IMR-90 (cell line): ENCODE measurements at regions not wholly inside any gene's neighbourhood (a gene's known extent, or its start where the extent isn't known, plus 50 kb on each side); places are given as distances from the start of the nearest gene placed in this dataset.

Experiments
- ATAC-seq: fragments of 200-7000 bp; cut with Tn5 transposase; 2 replicates; pipeline ENCODE4 v1.9.1; 2020; ENCODE audit warnings: low read depth, mild to moderate bottlenecking, moderate library complexity
- BruUV-seq: library from RNA; stranded (reverse); fragments of 400-500 nt; replicated peaks from 2 replicates; lab custom pipeline; 2021; lab: Mats Ljungman, UMichigan
- CTCF ChIA-PET: fragments of 300-600 bp; formaldehyde crosslinking; extraction: SDS; loops from one replicate; lab custom pipeline; 2021; ENCODE audit warnings: antibody characterized with exemption; lab: Yijun Ruan, JAX
- POLR2A ChIA-PET: fragments of 300-600 bp; sonication (Branson Sonifier 250); formaldehyde crosslinking; loops from one replicate; lab custom pipeline; 2022; ENCODE audit warnings: antibody characterized with exemption; ENCODE audit not compliant: unreplicated experiment; lab: Charles Lee
- DNase-seq: peaks from one replicate; pipeline ENCODE4 v3.0.0; 2013
- H2AFZ ChIP-seq: replicated peaks from 2 replicates; pipeline ENCODE3; 2013; ENCODE audit warnings: low read length, mild to moderate bottlenecking; ENCODE audit not compliant: poor library complexity
- H2AK5ac ChIP-seq: 2 replicates; pipeline ENCODE4 v1.6.1; 2013; ENCODE audit warnings: low read depth, low read length, inconsistent platforms
- H2AK9ac ChIP-seq: replicated peaks from 2 replicates; pipeline ENCODE3; 2013; ENCODE audit warnings: mild to moderate bottlenecking, low read depth, low read length, moderate library complexity; ENCODE audit not compliant: poor library complexity
- H2BK120ac ChIP-seq: 2 replicates; pipeline ENCODE4 v1.6.1; 2013; ENCODE audit warnings: low read depth, low read length, inconsistent platforms
- H2BK15ac ChIP-seq: 3 replicates; pipeline ENCODE4 v1.6.1; 2013; ENCODE audit warnings: low read depth, low read length, inconsistent platforms
- H2BK20ac ChIP-seq: 2 replicates; pipeline ENCODE4 v1.6.1; 2013; ENCODE audit warnings: low read depth, mild to moderate bottlenecking, inconsistent platforms, low read length, moderate library complexity
- H2BK5ac ChIP-seq: 2 replicates; pipeline ENCODE4 v1.6.1; 2013; ENCODE audit warnings: mild to moderate bottlenecking, low read depth, low read length, inconsistent platforms; ENCODE audit not compliant: poor library complexity, severe bottlenecking
- H3K14ac ChIP-seq: replicated peaks from 2 replicates; pipeline ENCODE4 v1.6.1; 2013; ENCODE audit warnings: low read depth, low read length, inconsistent platforms
- H3K18ac ChIP-seq: 2 replicates; pipeline ENCODE4 v1.6.1; 2013; ENCODE audit warnings: low read depth, low read length, control low read depth
- H3K23ac ChIP-seq: 2 replicates; pipeline ENCODE4 v1.6.1; 2013; ENCODE audit warnings: low read depth, low read length, inconsistent platforms
- H3K27ac ChIP-seq: 2 replicates; pipeline ENCODE4 v1.5.1; 2013; ENCODE audit warnings: mild to moderate bottlenecking, control low read depth, low read length; ENCODE audit not compliant: insufficient read depth
- H3K27me3 ChIP-seq: 2 replicates; pipeline ENCODE4 v1.6.1; 2013; ENCODE audit warnings: low read length; ENCODE audit not compliant: control insufficient read depth, insufficient read depth
- H3K36me3 ChIP-seq: 2 replicates; pipeline ENCODE4 v1.6.1; 2013; ENCODE audit warnings: low read length, mixed read lengths; ENCODE audit not compliant: control insufficient read depth, insufficient read depth
- H3K4ac ChIP-seq: 2 replicates; pipeline ENCODE4 v1.6.1; 2013; ENCODE audit warnings: low read depth, low read length, inconsistent platforms
- H3K4me1 ChIP-seq: 2 replicates; pipeline ENCODE4 v1.6.1; 2013; ENCODE audit warnings: low read length, mixed read lengths; ENCODE audit not compliant: control insufficient read depth, insufficient read depth
- H3K4me2 ChIP-seq: 2 replicates; pipeline ENCODE4 v1.6.1; 2013; ENCODE audit warnings: low read depth, mild to moderate bottlenecking, control low read depth, low read length, moderate library complexity
- H3K4me3 ChIP-seq: 2 replicates; pipeline ENCODE4 v1.5.1; 2013; ENCODE audit warnings: low read depth, mild to moderate bottlenecking, control low read depth, low read length, moderate library complexity; ENCODE audit not compliant: insufficient read depth
- H3K56ac ChIP-seq: 2 replicates; pipeline ENCODE4 v1.6.1; 2013; ENCODE audit warnings: low read length, inconsistent platforms; ENCODE audit not compliant: insufficient read depth; ENCODE audit errors: extremely low read depth
- H3K79me1 ChIP-seq, 2 experiments: 2 replicates each; pipeline ENCODE4 v1.6.1; 2013; ENCODE audit warnings: low read length in 2 of 2, inconsistent platforms in 1 of 2, low read depth in 1 of 2
- H3K9ac ChIP-seq: 2 replicates; pipeline ENCODE4 v1.6.1; 2013; ENCODE audit warnings: low read depth, low read length, control low read depth
- H3K9me1 ChIP-seq: 2 replicates; pipeline ENCODE4 v1.6.1; 2013; ENCODE audit warnings: low read length, inconsistent platforms; ENCODE audit not compliant: insufficient read depth
- H3K9me3 ChIP-seq: 2 replicates; pipeline ENCODE4 v1.6.1; 2013; ENCODE audit warnings: low read length; ENCODE audit not compliant: control insufficient read depth, insufficient read depth
- H4K20me1 ChIP-seq: 2 replicates; pipeline ENCODE4 v1.6.1; 2013; ENCODE audit warnings: low read length, inconsistent platforms; ENCODE audit not compliant: insufficient read depth
- H4K5ac ChIP-seq: 2 replicates; pipeline ENCODE4 v1.6.1; 2013; ENCODE audit warnings: mild to moderate bottlenecking, low read depth, low read length, control low read depth
- H4K8ac ChIP-seq, 2 experiments: 2 replicates each; pipeline ENCODE4 v1.6.1; 2013; ENCODE audit warnings: low read depth in 2 of 2, low read length in 2 of 2, control low read depth in 1 of 2, inconsistent platforms in 1 of 2
- H4K91ac ChIP-seq: 2 replicates; pipeline ENCODE4 v1.6.1; 2013; ENCODE audit warnings: low read depth, low read length, inconsistent platforms; ENCODE audit not compliant: insufficient read depth
- CEBPB ChIP-seq: IDR thresholded peaks from 2 replicates; pipeline ENCODE4 v1.6.1; 2012; ENCODE audit warnings: low read depth, low read length, improper control_type of control experiment
- MAZ ChIP-seq: IDR thresholded peaks from 2 replicates; pipeline ENCODE4 v1.6.1; 2012; ENCODE audit warnings: low read depth, mild to moderate bottlenecking, low read length, improper control_type of control experiment, moderate library complexity, borderline replicate concordance
- RAD21 ChIP-seq: IDR thresholded peaks from 2 replicates; pipeline ENCODE4 v1.6.1; 2012; ENCODE audit warnings: low read length, improper control_type of control experiment
- WGBS, 2 experiments: methylation state at CpG; one replicate each; pipeline versions ENCODE4 v1.1.5 to v1.1.7; 2013; ENCODE audit warnings: missing lambda C conversion rate in 2 of 2; ENCODE audit not compliant: insufficient read length in 1 of 2; ENCODE audit errors: extremely low coverage in 2 of 2; 5-methylcytosine and 5-hydroxymethylcytosine counted together
- dilution Hi-C: fragments of 300-500 bp; cut with HindIII; formaldehyde crosslinking; loops from one replicate; pipeline ENCODE4 v1.14.3; 2018; ENCODE audit warnings: low sequenced_read_pairs; ENCODE audit not compliant: unreplicated experiment
- in situ Hi-C: fragments of 300-500 bp; cut with MboI; formaldehyde crosslinking; loops from 3 replicates; pipeline ENCODE4 v1.14.3; 2019; ENCODE audit warnings: low sequenced_read_pairs, inconsistent platforms, mixed read lengths
- intact Hi-C: fragments of 100-400 bp; cut with micrococcal nuclease; formaldehyde crosslinking; loops from 2 replicates; pipeline ENCODE4 v1.10.0; 2022

- intact Hi-C loops (no loop called here), dilution Hi-C loops (no loop called here), in situ Hi-C loops (no loop called here)
- H3K36me3 ChIP-seq = no peaks in the 10 kb centered on the region
- no peak overlapping the region for H2AK9ac ChIP-seq
- H2BK120ac ChIP-seq = no peak overlapping the region
- ATAC-seq (no peak), DNase-seq (no peak)
- no peaks in the 10 kb centered on the region for H3K79me1 ChIP-seq
- no peak overlapping the region for H3K4me2 ChIP-seq
- H2AK5ac ChIP-seq = no peak overlapping the region
- H4K8ac ChIP-seq = no peak overlapping the region
- peaks cover 37% of the 10 kb centered on the region for H3K27me3 ChIP-seq
- no peak overlapping the region for H4K91ac ChIP-seq
- H4K5ac ChIP-seq = no peak overlapping the region
- H2BK15ac ChIP-seq = no peak overlapping the region
- H3K4me1 ChIP-seq = no peaks in the 10 kb centered on the region
- H3K27ac ChIP-seq = no peak overlapping the region
- TF ChIP-seq CEBPB = no peak
- no peak for TF ChIP-seq MAZ
- TF ChIP-seq RAD21 = no peak
- H3K18ac ChIP-seq = no peak overlapping the region
- ChIA-PET CTCF (no interaction called here), POLR2A (no interaction called here)
- H3K4me3 ChIP-seq = no peak overlapping the region
- no peaks in the 10 kb centered on the region for H3K9me1 ChIP-seq
- H2AFZ ChIP-seq = no peak overlapping the region
- H4K20me1 ChIP-seq = no peaks in the 10 kb centered on the region
- 80% methylated on average over 2 of the region's 5 CpGs; no CpG with 5 or more reads in 1 of the 2 experiments for WGBS, 2 experiments
- no peak overlapping the region for H3K56ac ChIP-seq
- no peak overlapping the region for H3K23ac ChIP-seq
- H2BK20ac ChIP-seq = no peak overlapping the region
- H3K14ac ChIP-seq = no peak overlapping the region
- H3K9me3 ChIP-seq = peaks cover 8% of the 10 kb centered on the region
- no peak overlapping the region for H3K9ac ChIP-seq
- H2BK5ac ChIP-seq = no peak overlapping the region
- no peak overlapping the region for H3K4ac ChIP-seq
- no TSS peak for BruUV-seq
Observed at GRCh38 chr13:27004866-27005265, 166.7 kb downstream of the USP12 start.
